Panc1 (cell line): ENCODE measurements at regions not wholly inside any gene's neighbourhood (a gene's known extent, or its start where the extent isn't known, plus 50 kb on each side); places are given as distances from the start of the nearest gene placed in this dataset.

ENCODE experiments used
- ATAC-seq: fragments of 200-7000 bp; cut with Tn5 transposase; 2 replicates; pipeline ENCODE4 v1.9.1; 2020; ENCODE audit warnings: mild to moderate bottlenecking, moderate library complexity
- BruUV-seq: library from RNA; stranded (reverse); fragments of 400-500 nt; replicated peaks from 2 replicates; lab custom pipeline; 2021; lab: Mats Ljungman, UMichigan
- CTCF ChIA-PET: fragments of 300-600 bp; sonication (Branson Sonifier 250); formaldehyde crosslinking; loops from one replicate; lab custom pipeline; 2022; ENCODE audit warnings: antibody characterized with exemption; lab: Charles Lee
- POLR2A ChIA-PET: fragments of 300-600 bp; sonication (Branson Sonifier 250); formaldehyde crosslinking; loops from one replicate; lab custom pipeline; 2022; ENCODE audit warnings: antibody characterized with exemption; lab: Charles Lee
- DNase-seq: peaks from one replicate; pipeline ENCODE4 v3.0.0-alpha.2; 2010; ENCODE audit warnings: low read depth, low spot score
- H3K27ac ChIP-seq: 2 replicates; pipeline ENCODE4 v1.5.1; 2011; ENCODE audit warnings: mild to moderate bottlenecking, low read length, inconsistent platforms
- H3K27me3 ChIP-seq: fragments of 200-500 bp; sonication (Bioruptor generic); 2 replicates; pipeline ENCODE4 v1.6.0; 2014; ENCODE audit warnings: low read length, inconsistent platforms; ENCODE audit not compliant: control insufficient read depth, insufficient read depth
- H3K36me3 ChIP-seq: fragments of 200-500 bp; sonication (Bioruptor generic); 2 replicates; pipeline ENCODE4 v1.5.1; 2014; ENCODE audit warnings: inconsistent platforms, mild to moderate bottlenecking, low read length, moderate library complexity; ENCODE audit not compliant: control insufficient read depth, insufficient read depth
- H3K4me1 ChIP-seq: 2 replicates; pipeline ENCODE4 v1.5.1; 2011; ENCODE audit warnings: inconsistent platforms, mild to moderate bottlenecking, low read length, moderate library complexity; ENCODE audit not compliant: control insufficient read depth, insufficient read depth
- H3K4me3 ChIP-seq, 2 experiments: 2 replicates each; pipeline ENCODE4 v1.5.1; 2011 to 2012; ENCODE audit warnings: low read depth in 2 of 2, low read length in 2 of 2, mild to moderate bottlenecking in 2 of 2, inconsistent platforms in 1 of 2, moderate library complexity in 1 of 2
- H3K9me3 ChIP-seq: fragments of 200-500 bp; sonication (Bioruptor generic); 2 replicates; pipeline ENCODE4 v1.5.1; 2014; ENCODE audit warnings: low read depth, mild to moderate bottlenecking, inconsistent platforms, low read length, moderate library complexity; ENCODE audit not compliant: control insufficient read depth, insufficient read depth
- CTCF ChIP-seq: fragments of 450-650 bp; IDR thresholded peaks from 2 replicates; pipeline ENCODE4 v1.5.1; 2017; ENCODE audit warnings: mild to moderate bottlenecking
- POLR2AphosphoS5 ChIP-seq: IDR thresholded peaks from 2 replicates; pipeline ENCODE4 v1.6.1; 2012; ENCODE audit warnings: mild to moderate bottlenecking, low read depth, low read length, moderate library complexity
- REST ChIP-seq, 2 experiments: IDR thresholded peaks; 2 replicates each; pipeline ENCODE4 v1.6.1; 2011 to 2012; ENCODE audit warnings: low read depth in 2 of 2, control low read depth in 1 of 2, low read length in 1 of 2, mild to moderate bottlenecking in 1 of 2, moderate library complexity in 1 of 2; ENCODE audit not compliant: insufficient read depth in 1 of 2
- SIN3A ChIP-seq: IDR thresholded peaks from 2 replicates; pipeline ENCODE4 v1.6.1; 2012; ENCODE audit warnings: low read depth, mild to moderate bottlenecking, low read length, moderate library complexity, borderline replicate concordance; ENCODE audit not compliant: insufficient read depth
- TCF7L2 ChIP-seq: IDR thresholded peaks from 2 replicates; pipeline ENCODE4 v1.6.1; 2011; ENCODE audit warnings: mild to moderate bottlenecking, low read depth, low read length, inconsistent platforms
- in situ Hi-C: cut with HindIII; loops from 2 replicates; pipeline ENCODE4 v1.10.0; 2016; ENCODE audit warnings: low sequenced_read_pairs, low pct_unique_long_range_greater_than_20kb
- intact Hi-C: fragments of 100-400 bp; cut with micrococcal nuclease; formaldehyde crosslinking; loops from one replicate; pipeline ENCODE4 v1.10.0; 2022; ENCODE audit not compliant: unreplicated experiment

- DNase-seq (no peak), ATAC-seq (no peak)
- ChIA-PET CTCF (no interaction called here), POLR2A (no interaction called here)
- intact Hi-C loops = no loop called here
- H3K4me1 ChIP-seq = no peaks in the 10 kb centered on the region
- H3K27ac ChIP-seq = no peak overlapping the region
- no peaks in the 10 kb centered on the region for H3K27me3 ChIP-seq
- TF ChIP-seq CTCF (no peak), TCF7L2 (no peak)
- BruUV-seq = no TSS peak
- H3K4me3 ChIP-seq = no peak overlapping the region
- H3K36me3 ChIP-seq = no peaks in the 10 kb centered on the region
- in situ Hi-C loops = no loop called here
- no peaks in the 10 kb centered on the region for H3K9me3 ChIP-seq
Measured at GRCh38 chr5:3698412-3698811, 102.8 kb downstream of the IRX1 start.

- no peak for TF ChIP-seq CTCF
- TF ChIP-seq SIN3A = no peak
- no peak for TF ChIP-seq REST (IDR thresholded peaks at IDR 0.05; ENCODE audit: insufficient read depth in 1 of 2, low read depth in 2 of 2, low read length in 1 of 2)
- no peak overlapping the region for H3K4me3 ChIP-seq
- no peak for DNase-seq
- no peaks in the 10 kb centered on the region for H3K9me3 ChIP-seq
- ChIA-PET POLR2A (no interaction called here), CTCF (no interaction called here)
- H3K36me3 ChIP-seq = no peaks in the 10 kb centered on the region
- no peak for ATAC-seq
- no peaks in the 10 kb centered on the region for H3K4me1 ChIP-seq
- intact Hi-C loops = no loop called here
- BruUV-seq = no TSS peak
- H3K27ac ChIP-seq = no peak overlapping the region
- in situ Hi-C loops = no loop called here
- H3K27me3 ChIP-seq = no peaks in the 10 kb centered on the region
Measured at GRCh38 chr5:3701694-3702093, 106.1 kb downstream of the IRX1 start.

GRCh38 chr5:3704661-3705060 is 109.0 kb downstream of the IRX1 start:
- ChIA-PET CTCF (no interaction called here), POLR2A (no interaction called here)
- Histone ChIP-seq H3K4me1 (no peaks in the 10 kb centered on the region), H3K27me3 (no peaks in the 10 kb centered on the region), H3K36me3 (no peaks in the 10 kb centered on the region), H3K27ac (no peak overlapping the region), H3K9me3 (no peaks in the 10 kb centered on the region), H3K4me3 (no peak overlapping the region)
- in situ Hi-C loops = no loop called here
- BruUV-seq = no TSS peak
- ATAC-seq (no peak), DNase-seq (no peak)
- intact Hi-C loops = no loop called here
- TF ChIP-seq TCF7L2 (no peak), CTCF (no peak), SIN3A (no peak), REST (IDR thresholded peaks at IDR 0.05; ENCODE audit: insufficient read depth in 1 of 2, low read depth in 2 of 2, low read length in 1 of 2) (no peak), POLR2AphosphoS5 (no peak)
